ENCODE measurements at regions not wholly inside any gene's neighbourhood (a gene's known extent, or its start where the extent isn't known, plus 50 kb on each side); places are given as distances from the start of the nearest gene placed in this dataset.

DNA sequence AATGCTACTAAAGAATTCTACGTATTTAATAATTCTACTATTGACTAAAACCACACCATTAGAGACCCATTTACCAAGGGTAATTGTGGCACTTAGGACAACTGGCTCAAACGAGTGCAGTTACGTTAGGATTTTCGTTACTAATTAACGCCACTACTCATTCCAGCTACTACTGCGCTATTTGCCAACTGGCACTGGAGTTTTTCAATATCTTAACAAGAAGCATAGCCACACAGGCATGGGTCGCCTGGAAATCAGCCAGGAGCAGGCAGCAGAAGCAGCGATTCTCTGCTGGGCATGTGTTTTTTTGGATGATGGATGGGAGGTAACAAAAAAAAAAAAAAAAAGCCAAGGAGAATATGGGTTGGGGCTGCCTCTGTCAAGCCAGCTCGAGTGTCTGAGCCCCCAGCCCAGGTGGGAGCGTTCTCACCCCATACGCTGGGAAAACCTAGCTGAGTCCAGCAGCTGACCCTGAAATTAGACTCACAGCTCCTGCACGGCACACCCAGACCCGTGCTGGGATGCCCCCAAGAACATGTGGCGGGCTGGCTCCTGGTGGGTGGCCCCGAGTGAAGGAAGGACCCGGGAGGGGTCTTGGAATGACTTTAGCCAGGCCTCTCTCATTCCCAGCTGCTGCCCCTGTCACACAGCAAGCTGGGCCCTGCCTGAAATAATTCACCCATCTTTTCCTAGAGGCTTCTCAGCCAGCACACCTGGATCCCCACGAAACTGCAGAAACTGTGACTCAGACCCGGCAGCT is 214.0 kb downstream of the BRD1 start:
- H3K27ac ChIP-seq, result no peak overlapping the region
- H3K36me3 ChIP-seq, result no peaks in the 10 kb centered on the region
- no peak for DNase-seq (ENCODE audit: low spot score)
- H3K27me3 ChIP-seq, result no peaks in the 10 kb centered on the region
- H3K4me1 ChIP-seq, result no peaks in the 10 kb centered on the region
- TF ChIP-seq, protein P1, sequence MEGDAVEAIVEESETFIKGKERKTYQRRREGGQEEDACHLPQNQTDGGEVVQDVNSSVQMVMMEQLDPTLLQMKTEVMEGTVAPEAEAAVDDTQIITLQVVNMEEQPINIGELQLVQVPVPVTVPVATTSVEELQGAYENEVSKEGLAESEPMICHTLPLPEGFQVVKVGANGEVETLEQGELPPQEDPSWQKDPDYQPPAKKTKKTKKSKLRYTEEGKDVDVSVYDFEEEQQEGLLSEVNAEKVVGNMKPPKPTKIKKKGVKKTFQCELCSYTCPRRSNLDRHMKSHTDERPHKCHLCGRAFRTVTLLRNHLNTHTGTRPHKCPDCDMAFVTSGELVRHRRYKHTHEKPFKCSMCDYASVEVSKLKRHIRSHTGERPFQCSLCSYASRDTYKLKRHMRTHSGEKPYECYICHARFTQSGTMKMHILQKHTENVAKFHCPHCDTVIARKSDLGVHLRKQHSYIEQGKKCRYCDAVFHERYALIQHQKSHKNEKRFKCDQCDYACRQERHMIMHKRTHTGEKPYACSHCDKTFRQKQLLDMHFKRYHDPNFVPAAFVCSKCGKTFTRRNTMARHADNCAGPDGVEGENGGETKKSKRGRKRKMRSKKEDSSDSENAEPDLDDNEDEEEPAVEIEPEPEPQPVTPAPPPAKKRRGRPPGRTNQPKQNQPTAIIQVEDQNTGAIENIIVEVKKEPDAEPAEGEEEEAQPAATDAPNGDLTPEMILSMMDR (IDR thresholded peaks at IDR 0.05), result no peak
- H3K9me3 ChIP-seq, result peaks cover 0 to 24% of the 10 kb centered on the region in 2 donors
- no peak overlapping the region for H3K4me3 ChIP-seq

DNA sequence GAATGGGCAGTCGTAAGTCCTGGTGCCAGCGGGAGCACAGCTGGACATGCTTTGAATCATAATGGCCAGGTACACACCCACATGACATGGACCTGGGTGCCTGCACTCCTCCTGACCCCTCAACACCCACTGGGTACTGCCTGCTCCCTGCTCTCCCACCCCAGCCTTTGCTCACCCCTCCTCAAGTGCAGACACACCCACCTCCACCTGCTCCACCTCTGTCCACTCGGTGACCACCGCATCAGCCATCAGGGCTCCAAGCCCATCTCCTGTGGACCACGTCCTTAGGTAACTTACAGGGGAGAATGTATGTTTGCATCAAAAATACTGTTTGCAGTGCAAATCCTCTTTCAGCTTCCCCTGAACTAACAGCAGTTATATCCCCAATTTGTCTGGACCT is 214.6 kb downstream of the BRD1 start:
- DNase-seq (ENCODE audit: low spot score), result no peak
- H3K9me3 ChIP-seq, result peaks cover 0 to 24% of the 10 kb centered on the region in 2 donors
- H3K27ac ChIP-seq, result no peak overlapping the region
- H3K36me3 ChIP-seq, result no peaks in the 10 kb centered on the region
- no peaks in the 10 kb centered on the region for H3K27me3 ChIP-seq
- no peaks in the 10 kb centered on the region for H3K4me1 ChIP-seq
- TF ChIP-seq, protein P1 (IDR thresholded peaks at IDR 0.05), result no peak
- no peak overlapping the region for H3K4me3 ChIP-seq

DNA sequence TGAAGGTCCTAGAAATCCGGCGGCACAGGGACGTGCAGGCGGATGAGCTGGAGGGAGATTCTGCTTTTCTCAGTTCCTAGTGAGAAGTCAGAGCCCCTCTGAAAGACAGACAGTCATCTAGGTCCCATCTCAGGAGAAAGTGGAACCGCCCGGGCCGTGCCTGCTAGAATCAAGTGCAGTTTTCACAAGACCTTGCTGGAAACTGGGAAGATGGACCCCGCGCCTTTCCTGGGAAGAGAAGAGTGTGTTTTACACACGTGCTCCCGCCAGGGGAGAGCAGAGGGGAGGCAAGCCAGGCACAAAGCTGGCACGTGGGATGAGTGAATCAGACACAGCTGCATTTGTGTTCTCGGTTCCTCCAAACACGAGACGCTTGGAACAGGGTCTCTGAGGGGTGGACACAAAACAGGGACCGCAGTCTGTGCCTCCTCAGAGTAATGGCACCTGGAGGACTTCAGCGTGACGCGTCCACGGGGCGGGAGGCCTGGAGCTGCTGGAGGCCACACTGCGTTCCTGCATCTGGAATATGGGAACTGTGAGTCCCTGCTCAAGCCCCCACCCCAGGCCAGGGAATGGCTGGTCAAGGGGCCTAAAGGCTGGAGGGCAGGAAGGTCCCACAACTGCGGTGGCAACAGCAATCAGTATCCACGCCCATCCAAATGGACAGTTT is 218.3 kb downstream of the BRD1 start:
- Histone ChIP-seq H3K27ac (no peak overlapping the region), H3K4me1 (no peaks in the 10 kb centered on the region), H3K4me3 (no peak overlapping the region), H3K27me3 (no peaks in the 10 kb centered on the region), H3K36me3 (no peaks in the 10 kb centered on the region), H3K9me3 (peaks cover 0 to 35% of the 10 kb centered on the region in 2 donors)
- TF ChIP-seq, protein P1 (IDR thresholded peaks at IDR 0.05), result no peak
- DNase-seq (ENCODE audit: low spot score), result no peak

- DNase-seq (ENCODE audit: low spot score), result no peak
- Histone ChIP-seq H3K27ac (no peak overlapping the region), H3K4me1 (no peaks in the 10 kb centered on the region), H3K9me3 (peaks cover 0 to 36% of the 10 kb centered on the region in 2 donors), H3K4me3 (no peak overlapping the region), H3K36me3 (no peaks in the 10 kb centered on the region), H3K27me3 (no peaks in the 10 kb centered on the region)
- TF ChIP-seq, protein P1 (IDR thresholded peaks at IDR 0.05), result no peak
Observed at GRCh38 chr22:49608660-49609059, 219.0 kb downstream of the BRD1 start.

GRCh38 chr22:49608228-49608627 is 219.4 kb downstream of the BRD1 start:
- Histone ChIP-seq H3K9me3 (peaks cover 0 to 34% of the 10 kb centered on the region in 2 donors), H3K27me3 (no peaks in the 10 kb centered on the region), H3K27ac (no peak overlapping the region), H3K4me3 (no peak overlapping the region), H3K36me3 (no peaks in the 10 kb centered on the region), H3K4me1 (no peaks in the 10 kb centered on the region)
- no peak for DNase-seq (ENCODE audit: low spot score)
- TF ChIP-seq, protein P1 (IDR thresholded peaks at IDR 0.05), result no peak

All from right atrium auricular region (tissue), 2 donors.